ENCODE measurements at regions not wholly inside any gene's neighbourhood (a gene's known extent, or its start where the extent isn't known, plus 50 kb on each side); places are given as distances from the start of the nearest gene placed in this dataset.

- no peak for TF ChIP-seq GATA2 (IDR thresholded peaks at IDR 0.05; ENCODE audit: low read depth, low read length)
- TF ChIP-seq GATA3 (IDR thresholded peaks at IDR 0.05; ENCODE audit: low read depth, low read length) = no peak
These were observed 52.1 kb upstream of the TLE3 start for GRCh38 chr15:70149667-70150404.
